ENCODE measurements at regions not wholly inside any gene's neighbourhood (a gene's known extent, or its start where the extent isn't known, plus 50 kb on each side); places are given as distances from the start of the nearest gene placed in this dataset.

DNA sequence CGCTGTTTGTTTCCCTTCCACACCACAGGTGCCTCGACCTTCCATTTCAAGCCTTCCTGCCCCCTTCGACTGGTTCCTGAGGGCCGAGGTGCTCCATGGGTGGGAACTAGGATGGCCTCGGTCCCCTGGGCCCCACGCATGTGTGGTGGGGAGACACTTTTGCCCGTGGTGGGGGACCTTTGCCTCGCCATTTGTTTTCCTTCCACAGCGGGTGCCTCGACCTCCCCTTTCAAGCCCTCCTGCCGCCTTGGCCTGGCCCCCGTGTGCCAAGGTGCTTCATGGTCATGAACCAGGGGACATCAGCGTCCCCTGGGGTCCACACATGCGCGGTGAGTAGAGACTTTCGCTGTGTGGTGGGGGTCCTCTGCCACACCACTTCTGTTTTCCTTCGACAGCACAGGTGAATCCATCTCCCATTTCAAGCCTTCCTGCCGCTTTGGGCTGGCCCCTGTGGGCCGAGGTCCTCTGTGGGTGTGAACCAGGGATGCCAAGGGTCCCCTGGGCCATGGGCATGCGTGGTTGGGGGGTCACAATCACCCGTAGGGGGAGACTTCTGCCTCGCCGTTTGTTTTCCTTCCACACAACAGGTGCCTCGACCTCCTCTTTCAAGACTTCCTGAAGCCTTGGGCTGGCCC, 364.4 kb downstream of the ALG10 start:
- intact Hi-C loops (cut with DNase I): no loop called here
- DNase-seq (no peak), ATAC-seq (no peak)

DNA sequence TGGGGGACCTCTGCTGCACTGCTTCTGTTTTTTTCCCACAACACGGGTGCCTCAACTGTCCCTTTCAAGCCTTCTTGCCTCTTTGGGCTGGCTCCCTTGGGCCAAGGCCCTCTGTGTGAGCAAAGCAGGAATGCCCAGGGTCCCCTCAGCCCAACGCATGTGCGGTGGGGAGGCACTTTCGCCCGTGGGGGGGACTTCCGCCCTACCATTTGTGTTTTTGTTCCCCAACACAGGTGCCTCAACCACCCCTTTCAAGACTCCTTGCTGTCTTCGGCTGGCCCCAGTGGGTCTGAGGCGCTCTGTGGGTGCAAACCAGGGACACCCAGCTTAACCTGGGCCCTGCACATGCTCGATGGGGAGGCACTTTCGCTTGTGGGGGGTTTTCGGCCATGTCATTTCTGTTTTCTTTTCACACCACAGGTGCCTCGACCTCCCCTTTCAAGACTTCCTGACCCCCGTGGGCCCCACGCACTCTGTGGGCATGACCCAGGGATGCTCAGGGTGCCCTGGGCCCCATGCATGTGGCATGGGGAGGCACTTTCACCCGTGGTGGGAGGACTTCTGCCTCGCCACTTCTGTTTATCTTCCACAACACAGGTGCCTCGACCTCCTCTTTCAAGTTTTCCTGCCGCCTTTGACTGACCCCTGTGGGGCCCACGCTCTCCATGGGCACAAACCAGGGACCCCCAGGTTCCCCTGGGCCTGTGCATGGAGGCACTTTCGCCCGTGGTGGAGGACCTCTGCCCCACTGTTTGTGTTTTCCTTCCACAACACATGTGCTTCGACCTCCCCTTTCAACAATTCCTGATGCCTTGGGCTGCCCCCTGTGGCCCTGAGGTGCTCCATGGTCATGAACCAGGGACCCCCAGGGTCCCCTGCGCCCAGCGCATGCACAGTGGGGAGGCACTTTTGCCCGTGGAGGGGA, 365.7 kb downstream of the ALG10 start:
- ATAC-seq: no peak
- intact Hi-C loops (cut with DNase I): no loop called here
- DNase-seq: no peak

DNA sequence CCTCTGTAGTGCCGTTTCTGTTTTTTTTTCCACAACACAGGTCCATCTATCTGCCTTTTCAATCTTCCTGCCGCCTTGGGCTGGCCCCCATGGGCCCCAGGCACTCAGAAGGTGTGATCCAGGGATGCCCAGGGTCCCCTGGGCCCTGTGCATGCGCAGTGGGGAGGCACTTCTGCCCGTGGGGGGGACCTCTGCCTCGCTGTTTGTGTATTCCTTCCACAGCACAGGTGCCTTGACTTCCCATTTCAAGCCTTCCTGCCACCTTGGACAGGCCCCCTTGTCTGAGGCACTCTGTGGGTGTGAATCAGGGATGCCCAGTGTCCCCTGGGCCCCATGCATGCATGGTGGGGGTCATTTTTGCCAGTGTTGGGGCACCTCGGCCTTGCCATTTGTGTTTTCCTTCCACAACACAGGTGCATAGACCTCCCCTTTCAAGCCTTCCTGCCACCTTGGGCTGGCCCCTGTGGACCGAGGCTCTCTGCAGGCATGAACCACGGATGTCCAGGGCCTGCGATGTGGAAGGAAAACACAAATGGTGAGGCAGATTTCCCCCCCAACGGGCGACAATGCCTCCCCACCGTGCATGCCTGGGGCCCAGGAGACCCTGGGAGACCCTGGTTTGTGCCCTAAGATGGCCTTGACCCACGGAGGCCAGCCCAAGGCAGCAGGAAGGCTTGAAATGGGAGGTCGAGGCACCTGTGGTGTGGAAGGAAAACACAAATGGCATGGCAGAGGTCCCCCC, 366.5 kb downstream of the ALG10 start:
- ATAC-seq (no peak), DNase-seq (no peak)
- intact Hi-C loops (cut with DNase I): no loop called here

DNA sequence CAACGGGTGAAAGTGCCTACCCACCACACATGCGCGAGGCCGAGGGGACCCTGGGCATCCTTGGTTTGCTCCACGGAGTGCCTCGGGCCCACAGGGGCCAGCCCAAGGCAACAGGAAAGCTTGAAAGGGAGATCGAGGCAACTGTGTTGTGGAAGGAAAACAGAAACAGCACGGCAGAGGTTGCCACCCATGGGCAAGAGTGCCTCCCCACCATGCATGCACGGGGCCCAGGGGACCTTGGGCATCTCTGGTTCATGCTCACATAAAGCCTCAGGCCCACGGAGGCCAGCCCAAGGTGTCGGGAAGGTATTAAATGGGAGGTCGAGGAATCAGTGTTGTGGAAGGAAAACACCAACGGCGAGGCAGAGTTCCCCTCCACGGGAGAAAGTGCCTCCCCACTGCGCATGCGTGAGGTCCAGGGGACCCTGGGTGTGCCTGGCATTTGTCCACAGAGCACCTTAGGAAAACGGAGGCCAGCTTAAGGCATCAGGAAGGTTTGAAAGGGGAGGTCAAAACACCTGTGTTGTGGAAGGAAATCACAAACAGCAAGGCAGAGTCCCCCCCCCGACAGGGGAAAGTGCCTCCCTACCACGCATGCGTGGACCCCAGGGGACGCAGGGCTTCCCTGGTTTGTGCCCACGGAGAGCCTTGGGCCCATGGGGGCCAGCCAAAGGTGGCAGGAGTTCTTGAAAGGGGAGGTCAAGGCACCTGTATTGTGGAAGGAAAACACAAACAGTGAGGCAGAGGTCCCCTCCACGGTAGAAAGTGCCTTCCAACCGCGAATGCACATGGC, 367.3 kb downstream of the ALG10 start:
- ATAC-seq (no peak), DNase-seq (no peak)
- intact Hi-C loops (cut with DNase I): no loop called here

DNA sequence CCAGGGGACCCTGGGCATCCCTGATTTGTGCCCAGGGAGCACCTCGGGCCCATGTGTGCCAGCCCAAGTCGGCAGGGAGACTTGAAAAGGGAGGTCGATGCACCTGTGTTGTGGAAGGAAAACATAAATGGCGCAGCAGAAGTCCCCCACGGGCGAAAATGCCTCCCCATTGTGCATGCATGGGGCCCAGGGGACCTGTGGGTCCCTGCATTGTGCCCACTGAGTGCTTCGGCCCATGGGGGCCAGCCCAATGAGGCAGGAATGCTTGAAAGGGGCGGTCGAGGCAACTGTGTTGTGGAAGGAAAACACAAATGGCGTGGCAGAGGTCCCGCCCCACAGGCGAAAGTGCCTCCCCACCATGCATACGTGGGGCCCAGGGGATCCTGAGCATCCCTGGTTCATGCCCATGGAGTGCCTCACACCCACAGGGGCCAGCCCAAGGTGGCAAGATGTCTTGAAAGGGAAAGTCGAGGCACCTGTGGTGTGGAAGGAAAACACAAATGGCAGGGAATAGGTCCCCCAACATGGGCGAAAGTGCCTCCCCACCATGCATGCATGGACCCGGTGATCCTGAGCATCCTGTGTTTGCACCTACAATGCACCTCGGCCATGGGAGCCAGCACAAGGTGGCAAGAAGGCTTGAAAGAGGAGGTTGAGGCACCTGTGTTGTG, 368.0 kb downstream of the ALG10 start:
- intact Hi-C loops (cut with DNase I): no loop called here
- DNase-seq: no peak
- ATAC-seq: no peak

DNA sequence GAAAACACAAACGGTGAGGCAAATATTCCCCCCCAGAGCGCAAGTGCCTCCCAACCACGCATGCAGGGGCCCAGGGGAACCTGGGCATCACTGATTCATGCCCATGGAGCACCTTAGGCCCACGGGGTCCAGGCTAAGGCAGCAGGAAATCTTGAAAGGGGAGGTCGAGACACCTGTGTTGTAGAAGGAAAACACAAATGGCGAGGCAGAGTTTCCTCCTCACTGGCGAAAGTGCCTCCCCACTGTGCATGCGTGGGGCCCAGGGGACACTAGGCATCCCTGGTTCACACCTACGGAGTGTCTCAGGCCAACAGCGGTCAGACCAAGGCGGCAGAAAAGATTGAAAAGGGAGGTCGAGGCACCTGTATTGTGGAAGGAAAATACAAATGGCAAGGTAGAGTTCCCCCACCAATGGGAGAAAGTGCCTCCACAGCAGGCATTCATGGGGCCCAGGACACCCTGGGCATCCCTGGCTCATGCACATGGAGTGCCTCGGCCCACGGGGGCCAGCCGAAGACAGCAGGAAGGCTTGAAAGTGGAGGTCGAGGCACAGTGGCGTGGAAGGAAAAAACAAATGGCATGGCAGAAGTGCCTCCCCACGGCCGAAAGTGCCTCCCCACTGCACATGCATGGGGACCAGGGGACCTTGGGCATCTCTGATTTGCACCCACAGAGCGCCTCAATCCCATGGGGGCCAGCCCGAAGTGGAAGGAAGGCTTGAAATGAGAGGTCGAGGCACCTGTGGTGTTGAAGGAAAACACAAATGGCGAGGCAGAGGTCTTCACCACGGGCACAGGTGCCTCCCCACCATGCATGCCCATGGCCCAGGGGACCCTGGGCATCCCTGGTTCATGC, 368.8 kb downstream of the ALG10 start:
- intact Hi-C loops (cut with DNase I): no loop called here
- DNase-seq (peak; percentile 3), ATAC-seq (no peak)

DNA sequence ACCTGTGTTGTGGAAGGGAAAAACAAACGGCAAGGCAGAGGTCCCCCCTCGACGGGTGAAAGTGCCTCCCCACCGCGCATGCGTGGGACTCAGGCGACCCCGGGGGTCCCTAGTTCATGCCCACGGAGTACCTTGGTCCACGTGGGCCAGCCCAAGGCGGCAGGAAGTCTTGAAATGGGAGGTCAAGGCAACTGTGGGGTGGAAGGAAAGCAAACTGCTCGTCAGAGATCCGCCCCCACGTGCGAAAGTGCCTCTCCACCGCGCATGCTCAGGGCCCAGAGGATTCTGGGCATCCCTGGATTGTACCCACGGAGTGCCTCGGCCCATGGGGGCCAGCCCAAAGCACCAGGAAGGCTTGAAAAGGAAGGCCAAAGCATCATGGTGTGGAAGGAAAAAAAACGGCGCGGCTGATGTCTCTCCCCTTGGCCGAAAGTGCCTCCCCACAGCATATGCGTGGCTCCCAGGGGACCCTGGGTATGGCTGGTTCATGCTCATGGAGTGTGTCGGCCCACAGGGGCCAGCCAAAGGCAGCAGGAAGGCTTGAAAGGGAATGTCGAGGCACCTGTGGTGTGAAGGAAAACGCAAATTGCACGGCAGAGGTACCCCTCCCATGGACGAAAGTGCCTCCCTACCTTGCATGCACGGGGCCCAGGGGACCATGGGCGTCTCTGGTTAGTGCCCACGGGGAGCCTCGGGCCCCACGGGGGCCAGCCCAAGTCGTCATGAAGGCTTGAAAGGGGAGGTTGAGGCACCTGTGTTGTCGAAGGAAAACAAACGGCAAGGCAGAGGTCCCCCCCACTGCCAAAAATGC, 369.7 kb downstream of the ALG10 start:
- intact Hi-C loops (cut with DNase I): no loop called here
- ATAC-seq: no peak
- peak; percentile 3 for DNase-seq

DNA sequence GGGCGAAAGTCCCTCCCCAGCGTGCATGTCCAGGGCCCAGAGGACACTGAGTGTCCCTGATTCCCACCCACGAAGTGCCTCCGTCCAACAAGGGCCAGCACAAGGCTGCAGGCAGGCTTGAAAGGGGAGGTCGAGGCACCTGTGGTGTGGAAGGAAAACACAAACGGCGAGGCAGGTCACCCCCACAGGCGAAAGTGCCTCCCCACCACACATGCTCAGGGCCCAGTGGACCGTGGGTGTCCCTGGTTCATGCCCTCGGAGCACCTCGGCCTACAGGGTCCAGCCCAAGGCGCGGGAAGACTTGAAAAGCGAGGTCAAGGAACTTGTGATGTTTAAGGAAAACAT, 370.4 kb downstream of the ALG10 start:
- ATAC-seq (no peak), DNase-seq (peak; percentile 16)
- intact Hi-C loops (cut with DNase I): no loop called here

DNA sequence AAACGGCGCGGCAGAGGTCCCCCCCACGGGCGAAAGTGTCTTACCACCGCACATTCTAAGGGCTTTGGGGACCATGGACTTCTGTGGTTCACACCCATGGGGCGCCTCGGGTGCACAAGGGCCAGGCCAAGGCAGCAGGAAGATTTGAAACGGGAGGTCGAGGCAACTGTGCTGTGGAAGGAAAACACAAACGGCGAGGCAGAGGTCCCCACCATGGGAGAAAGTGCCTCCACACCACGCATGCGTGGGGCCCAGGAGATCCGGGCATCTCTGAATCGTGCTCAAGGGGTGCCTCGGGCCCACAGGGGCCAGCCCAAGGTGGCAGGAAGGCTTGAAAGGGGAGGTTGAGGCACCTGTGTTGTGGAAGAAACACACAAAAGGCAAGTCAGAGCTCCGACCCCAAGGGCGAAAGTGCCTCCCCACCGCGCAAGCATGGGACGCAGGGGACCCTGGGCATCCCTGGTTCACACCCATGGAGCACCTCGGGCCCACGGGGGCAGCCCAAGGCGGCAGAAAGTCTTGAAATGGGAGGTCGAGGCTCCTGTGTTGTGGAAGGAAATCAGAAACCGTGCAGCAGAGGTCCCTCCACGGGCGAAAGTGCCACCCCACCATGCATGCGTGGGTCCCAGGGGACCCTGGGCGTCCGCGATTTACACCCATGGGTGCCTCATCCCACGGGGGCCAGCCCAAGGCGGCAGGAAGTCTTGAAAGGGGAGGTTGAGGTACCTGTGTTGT, 371.0 kb downstream of the ALG10 start:
- no peak for ATAC-seq
- intact Hi-C loops (cut with DNase I): no loop called here
- peak; percentile 7 for DNase-seq

DNA sequence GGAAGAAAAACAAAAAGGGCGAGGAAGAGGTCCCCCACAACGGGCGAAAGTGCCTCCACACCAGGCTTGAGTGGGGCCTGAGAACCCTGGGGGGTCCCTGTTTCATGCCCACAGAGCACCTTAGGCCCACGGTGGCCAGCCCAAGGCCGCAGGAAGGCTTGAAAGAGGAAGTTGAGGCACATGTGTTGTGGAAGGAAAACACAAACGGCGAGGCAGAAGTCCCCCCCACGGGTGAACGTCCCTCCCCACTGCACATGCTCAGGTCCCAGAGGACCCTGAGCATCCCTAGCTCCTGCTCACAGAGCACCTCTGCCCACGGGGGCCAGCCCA, 371.5 kb downstream of the ALG10 start:
- peak; percentile 3 for DNase-seq
- no peak for ATAC-seq
- intact Hi-C loops (cut with DNase I): no loop called here

DNA sequence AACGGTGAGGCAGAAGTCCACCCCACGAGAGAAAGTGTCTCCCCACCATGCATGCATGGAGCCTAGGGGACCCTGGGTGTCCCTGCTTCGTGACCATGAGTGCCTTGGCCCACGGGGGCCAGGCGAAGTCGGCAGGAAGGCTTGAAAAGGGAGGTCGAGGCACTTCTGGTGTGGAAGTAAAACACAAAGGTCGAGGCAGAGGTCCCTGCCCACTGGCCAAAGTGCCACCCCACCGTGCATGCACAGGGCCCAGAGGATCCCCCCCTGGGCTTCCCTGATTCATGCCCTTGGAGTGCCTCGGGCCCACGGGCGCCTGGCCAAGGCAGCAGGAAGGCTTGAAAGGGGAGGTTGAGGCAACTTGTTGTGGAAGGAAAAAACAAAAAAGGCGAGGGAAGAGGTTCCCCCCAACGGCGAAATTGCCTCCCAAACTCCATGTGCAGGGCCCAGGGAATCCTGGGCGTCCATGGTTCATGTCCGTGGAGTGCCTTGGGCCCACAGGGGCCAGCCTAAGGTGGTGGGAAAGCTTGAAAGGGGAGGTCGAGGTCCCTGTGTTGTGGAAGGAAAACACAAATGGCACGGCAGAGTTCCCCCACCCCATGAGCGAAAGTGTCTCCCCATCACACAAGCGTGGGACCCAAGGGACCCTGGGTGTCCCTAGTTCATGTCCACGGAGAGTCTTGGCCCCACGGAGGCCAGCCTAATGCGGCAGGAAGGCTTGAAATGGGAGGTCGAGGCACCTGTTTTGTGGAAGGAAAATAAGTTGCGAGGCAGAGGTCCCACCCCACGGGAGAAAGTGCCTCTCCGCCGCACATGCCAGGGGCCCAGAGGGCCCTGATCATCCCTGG, 372.1 kb downstream of the ALG10 start:
- DNase-seq (peak; percentile 6), ATAC-seq (no peak)
- intact Hi-C loops (cut with DNase I): no loop called here

DNA sequence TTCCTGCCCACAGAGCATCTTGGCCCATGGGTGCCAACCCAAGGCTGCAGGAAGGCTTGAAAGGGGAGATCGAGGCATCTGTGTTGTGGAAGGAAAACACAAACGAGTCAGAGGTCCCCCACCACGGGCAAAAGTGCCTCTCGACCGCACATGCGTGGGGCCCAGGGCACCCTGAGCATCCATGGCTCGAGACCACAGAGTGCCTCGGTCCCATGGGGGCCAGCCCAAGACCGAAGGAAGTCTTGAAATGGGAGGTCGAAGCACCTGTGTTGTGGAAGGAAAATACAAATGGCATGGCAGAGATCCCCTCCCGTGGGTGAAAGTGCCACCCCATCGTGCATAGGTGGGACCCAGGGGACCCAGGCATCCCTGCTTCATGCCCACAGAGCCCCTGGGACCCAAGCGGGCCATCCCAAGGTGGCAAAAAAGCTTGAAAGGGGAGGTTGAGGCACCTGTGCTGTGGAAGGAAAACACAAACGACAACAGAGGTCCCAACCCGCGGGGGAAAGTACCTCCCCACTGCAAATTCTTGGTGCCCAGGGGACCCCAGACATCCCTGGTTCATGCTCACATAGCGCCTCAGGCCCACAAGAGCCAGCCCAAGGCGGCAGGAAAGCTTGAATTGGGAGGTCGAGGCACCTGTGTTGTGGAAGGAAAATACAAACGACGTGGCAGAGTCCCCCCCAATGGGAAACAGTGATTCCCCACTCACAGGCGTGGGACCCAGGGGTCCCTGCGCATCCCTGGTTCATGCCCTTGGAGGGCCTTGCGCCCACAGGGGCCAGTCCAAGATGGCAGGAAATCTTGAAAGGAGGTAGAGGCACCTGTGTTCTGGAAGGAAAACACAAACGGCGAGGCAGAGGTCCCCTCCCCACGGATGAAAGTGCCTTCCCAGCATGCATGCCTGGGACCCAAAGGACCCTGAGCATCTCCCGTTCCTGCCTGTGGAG, 373.0 kb downstream of the ALG10 start:
- ATAC-seq: no peak
- intact Hi-C loops (cut with DNase I): no loop called here
- peak; percentile 3 for DNase-seq

DNA sequence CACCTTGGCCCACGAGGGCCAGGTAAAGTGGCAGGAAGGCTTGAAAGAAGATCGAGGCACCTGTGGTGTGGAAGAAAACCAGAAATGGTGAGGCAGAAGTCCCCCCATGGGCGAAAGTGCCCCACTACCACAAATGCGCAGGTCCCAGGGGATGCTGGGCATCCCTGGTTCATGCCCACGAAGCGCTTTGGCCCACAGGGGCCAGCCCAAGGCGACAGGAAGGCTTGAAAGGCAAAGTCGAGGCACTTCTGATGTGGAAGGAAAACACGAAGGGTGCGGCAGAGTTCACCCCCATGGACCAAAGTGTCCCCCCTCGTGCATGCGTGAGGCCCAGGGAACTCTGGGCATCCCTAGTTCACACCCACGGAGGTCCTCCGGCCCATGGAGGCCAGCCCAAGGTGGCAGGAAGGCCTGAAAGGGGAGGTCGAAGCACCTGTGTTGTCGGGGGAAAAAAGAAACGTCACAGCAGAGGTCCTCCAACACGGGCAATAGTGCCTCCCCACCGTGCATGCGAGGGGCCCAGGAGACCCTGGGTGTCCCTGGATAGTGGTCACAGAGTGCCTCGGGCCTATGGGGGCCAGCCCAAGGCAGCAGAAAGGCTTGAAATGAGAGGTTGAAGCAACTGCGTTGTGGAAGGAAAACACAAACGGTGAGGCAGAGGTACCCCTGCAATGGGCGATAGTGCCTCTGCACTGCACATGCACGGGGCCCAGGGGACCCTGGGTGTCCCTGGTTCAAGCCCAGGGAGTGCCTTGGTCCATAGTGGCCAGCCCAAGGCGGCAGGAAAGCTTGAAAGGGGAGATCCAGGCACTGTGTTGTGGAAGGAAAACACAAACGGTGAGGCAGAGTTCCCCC, 373.9 kb downstream of the ALG10 start:
- ATAC-seq (no peak), DNase-seq (peak; percentile 4)
- intact Hi-C loops (cut with DNase I): no loop called here

Measured in left cardiac atrium (tissue), 4 donors.